Chondrocyte (in vitro differentiated cells): ENCODE measurements at regions not wholly inside any gene's neighbourhood (a gene's known extent, or its start where the extent isn't known, plus 50 kb on each side); places are given as distances from the start of the nearest gene placed in this dataset.

Source experiments
- DNase-seq: peaks from one replicate; pipeline ENCODE4 v3.0.0; 2021; ENCODE audit warnings: mixed read lengths, low spot score
- H3K27ac Mint-ChIP-seq: one replicate; pipeline ENCODE4 v1.8.0; 2021; ENCODE audit warnings: mild to moderate bottlenecking, moderate library complexity, mixed read lengths; ENCODE audit not compliant: unreplicated experiment
- H3K27me3 Mint-ChIP-seq: 2 replicates; pipeline ENCODE4 v1.8.0; 2021; ENCODE audit warnings: low read depth, mixed read lengths
- H3K36me3 Mint-ChIP-seq: 2 replicates; pipeline ENCODE4 v1.8.0; 2021; ENCODE audit warnings: low read depth, mixed read lengths
- H3K4me1 Mint-ChIP-seq: 2 replicates; pipeline ENCODE4 v1.8.0; 2021; ENCODE audit warnings: low read depth, mild to moderate bottlenecking, mixed read lengths
- H3K4me3 Mint-ChIP-seq: one replicate; pipeline ENCODE4 v1.8.0; 2021; ENCODE audit warnings: mild to moderate bottlenecking, moderate library complexity, mixed read lengths; ENCODE audit not compliant: unreplicated experiment
- H3K9me3 Mint-ChIP-seq: 2 replicates; pipeline ENCODE4 v1.8.0; 2021; ENCODE audit warnings: low read depth, mixed read lengths
- CTCF ChIP-seq: fragments of 200-600 bp; sonication (generic); IDR thresholded peaks from 2 replicates; pipeline ENCODE4 v1.5.0; 2021; ENCODE audit warnings: antibody characterized with exemption, mild to moderate bottlenecking, moderate library complexity

GRCh38 chr9:89721176-89721700, 116.4 kb downstream of the GADD45G start:
- Mint-ChIP-seq H3K4me1 (no peaks in the 10 kb centered on the region), H3K4me3 (no peak overlapping the region), H3K27me3 (peaks cover 2% of the 10 kb centered on the region), H3K27ac (no peak overlapping the region), H3K36me3 (no peaks in the 10 kb centered on the region), H3K9me3 (peaks cover 4% of the 10 kb centered on the region)
- DNase-seq = no peak
- no peak for TF ChIP-seq CTCF

- no peaks in the 10 kb centered on the region for H3K4me1 Mint-ChIP-seq
- peaks cover 4% of the 10 kb centered on the region for H3K27me3 Mint-ChIP-seq
- no peak for TF ChIP-seq CTCF
- no peak for DNase-seq
- H3K9me3 Mint-ChIP-seq = peaks cover 4% of the 10 kb centered on the region
- H3K4me3 Mint-ChIP-seq = no peak overlapping the region
- no peak overlapping the region for H3K27ac Mint-ChIP-seq
- H3K36me3 Mint-ChIP-seq = no peaks in the 10 kb centered on the region
These were observed 117.2 kb downstream of the GADD45G start for GRCh38 chr9:89721971-89722530.

GRCh38 chr9:89722712-89723111, 117.9 kb downstream of the GADD45G start:
- Mint-ChIP-seq H3K36me3 (no peaks in the 10 kb centered on the region), H3K4me1 (no peaks in the 10 kb centered on the region), H3K4me3 (no peak overlapping the region), H3K27me3 (peaks cover 8% of the 10 kb centered on the region), H3K9me3 (peaks cover 4% of the 10 kb centered on the region), H3K27ac (no peak overlapping the region)
- no peak for TF ChIP-seq CTCF
- no peak for DNase-seq

GRCh38 chr9:89723469-89724100, 118.8 kb downstream of the GADD45G start:
- H3K9me3 Mint-ChIP-seq = peaks cover 4% of the 10 kb centered on the region

GRCh38 chr9:89724659-89725058, 119.8 kb downstream of the GADD45G start:
- DNase-seq = no peak
- H3K4me3 Mint-ChIP-seq = no peak overlapping the region
- H3K27ac Mint-ChIP-seq = no peak overlapping the region
- H3K36me3 Mint-ChIP-seq = no peaks in the 10 kb centered on the region
- H3K9me3 Mint-ChIP-seq = no peaks in the 10 kb centered on the region
- H3K27me3 Mint-ChIP-seq = peaks cover 12% of the 10 kb centered on the region
- H3K4me1 Mint-ChIP-seq = no peaks in the 10 kb centered on the region
- no peak for TF ChIP-seq CTCF

More at GRCh38 chr9:89723469-89724100, 118.8 kb downstream of the GADD45G start:
- H3K4me3 Mint-ChIP-seq = no peak overlapping the region
- no peaks in the 10 kb centered on the region for H3K36me3 Mint-ChIP-seq
- no peaks in the 10 kb centered on the region for H3K4me1 Mint-ChIP-seq
- peaks cover 8% of the 10 kb centered on the region for H3K27me3 Mint-ChIP-seq
- no peak for DNase-seq
- no peak for TF ChIP-seq CTCF
- H3K27ac Mint-ChIP-seq = no peak overlapping the region
